ENCODE measurements at regions not wholly inside any gene's neighbourhood (a gene's known extent, or its start where the extent isn't known, plus 50 kb on each side); places are given as distances from the start of the nearest gene placed in this dataset.
"Not testable (repeated sequence)": the region's sequence is repeated elsewhere in the genome, so short reads cannot be mapped to it uniquely, and the experiment has no call there.

DNA sequence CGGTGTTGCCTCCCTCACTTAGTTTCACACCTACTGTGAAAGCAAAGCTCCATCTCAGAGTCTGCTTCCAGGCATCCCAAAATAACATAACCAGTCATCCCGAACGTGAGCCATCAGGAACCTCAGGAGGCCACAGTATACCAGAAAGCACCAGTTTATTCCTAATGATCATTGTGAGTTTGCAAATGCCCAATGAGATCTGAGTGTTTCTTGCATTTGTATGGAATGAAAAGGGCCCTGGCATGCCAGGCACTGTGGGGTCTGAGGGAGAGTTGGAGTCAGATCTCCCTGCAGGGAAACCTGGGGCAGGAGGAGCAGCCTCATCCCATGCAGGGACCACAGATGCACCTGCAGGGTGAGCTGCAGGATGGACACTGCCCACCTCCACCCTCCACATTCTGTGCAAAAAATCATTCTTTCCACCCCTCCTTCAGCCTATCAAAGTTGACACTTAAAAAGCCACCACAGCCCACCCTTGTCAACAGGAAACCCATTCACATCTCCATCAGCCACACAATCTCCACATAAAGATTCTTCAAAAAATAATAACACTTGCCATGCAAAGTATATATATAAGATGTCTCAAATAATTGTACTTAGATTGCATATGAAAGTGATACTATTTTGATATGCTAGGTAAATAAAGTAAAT lies 112.3 kb downstream of the GGTLC2 start:
- DNase-seq (ENCODE audit: low read depth in 3 of 3) = not testable (repeated sequence)

DNA sequence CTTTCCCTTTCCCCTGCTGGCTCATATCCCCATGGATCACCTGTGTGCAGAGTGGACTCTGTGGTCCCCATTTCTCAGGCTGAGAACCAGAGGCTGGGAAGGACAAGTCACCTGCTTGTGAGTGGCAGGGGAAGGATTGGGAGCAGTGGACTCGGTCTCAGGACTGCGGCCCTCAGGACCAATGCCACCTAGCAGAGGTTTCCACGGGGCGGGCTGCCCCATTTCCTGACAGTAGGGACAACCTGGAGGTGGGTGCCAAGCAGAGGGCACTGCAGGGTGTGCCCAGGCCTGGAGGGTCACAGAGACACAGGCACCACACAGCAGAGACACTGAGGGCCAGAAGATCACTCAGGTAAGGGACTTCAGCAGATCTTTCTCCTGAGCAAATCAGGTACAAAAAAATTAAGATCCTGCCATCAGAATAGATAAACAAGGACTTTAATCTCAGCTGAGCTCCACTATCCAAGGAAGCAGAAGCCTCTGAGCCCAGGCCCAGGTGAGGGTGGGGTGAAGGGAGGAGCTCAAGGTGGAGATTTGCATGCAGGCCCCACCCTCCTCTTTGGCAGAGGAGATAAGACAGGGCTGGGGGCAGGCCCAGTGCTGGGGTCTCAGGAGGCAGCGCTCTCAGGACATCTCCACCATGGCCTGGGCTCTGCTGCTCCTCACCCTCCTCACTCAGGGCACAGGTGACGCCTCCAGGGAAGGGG lies 113.8 kb downstream of the GGTLC2 start:
- not testable (repeated sequence) for DNase-seq (ENCODE audit: low read depth in 3 of 3)

DNA sequence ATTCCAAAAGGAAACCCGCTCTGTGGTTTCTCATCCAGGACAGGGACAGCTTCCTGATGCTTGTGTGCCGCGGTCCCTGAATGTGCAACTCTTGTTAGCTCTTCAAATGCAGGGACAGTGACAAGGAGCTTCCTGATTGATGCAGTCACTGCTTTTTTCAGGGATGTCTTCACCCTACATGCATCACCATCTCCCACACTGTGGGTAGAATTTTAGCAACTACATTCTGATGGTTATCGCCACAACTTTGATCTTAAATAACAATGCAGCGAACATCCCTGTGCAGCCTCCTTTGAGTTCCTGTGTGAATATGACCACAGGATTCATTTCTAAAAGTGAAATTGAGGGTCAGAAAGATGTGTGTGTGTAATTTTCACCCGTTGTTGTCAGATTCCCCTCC lies 115.0 kb downstream of the GGTLC2 start:
- no peak for DNase-seq (ENCODE audit: low read depth in 3 of 3)

GRCh38 chr22:22759889-22760546 lies 115.6 kb downstream of the GGTLC2 start:
- DNase-seq (ENCODE audit: low read depth in 3 of 3) = no peak

GRCh38 chr22:22761606-22761962 lies 117.2 kb downstream of the GGTLC2 start:
- no peak for DNase-seq (ENCODE audit: low read depth in 3 of 3)

DNA sequence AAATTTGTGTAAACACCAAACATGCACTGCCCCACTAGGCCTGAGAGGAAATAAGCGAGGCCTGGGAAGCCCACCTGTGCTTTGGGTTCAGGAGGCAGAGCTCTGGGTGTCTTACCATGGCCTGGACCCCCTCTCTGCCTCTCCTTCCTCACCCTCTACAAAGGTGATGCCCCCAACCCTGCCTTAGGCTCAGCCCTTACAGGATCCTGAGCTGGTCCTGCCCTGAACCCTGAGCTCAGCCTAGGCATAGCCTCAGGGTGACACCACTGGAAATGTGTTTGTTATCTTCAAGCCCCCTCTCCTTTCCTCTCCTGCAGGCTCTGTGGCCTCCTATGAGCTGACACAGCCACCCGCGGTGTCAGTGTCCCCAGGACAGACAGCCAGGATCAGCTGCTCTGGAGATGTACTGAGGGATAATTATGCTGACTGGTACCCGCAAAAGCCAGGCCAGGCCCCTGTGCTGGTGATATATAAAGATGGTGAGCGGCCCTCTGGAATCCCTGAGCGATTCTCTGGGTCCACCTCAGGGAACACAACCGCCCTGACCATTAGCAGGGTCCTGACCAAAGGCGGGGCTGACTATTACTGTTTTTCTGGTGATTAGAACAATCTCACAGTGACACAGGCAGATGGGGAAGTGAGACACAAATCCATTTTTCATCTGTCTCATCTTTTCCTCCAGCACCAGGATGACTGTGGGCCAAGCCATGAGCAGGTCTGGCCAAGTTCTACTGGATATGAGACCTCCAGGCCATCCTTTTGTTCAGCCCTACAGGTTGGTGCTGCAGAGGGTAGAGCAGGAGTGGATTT lies 117.8 kb downstream of the GGTLC2 start:
- DNase-seq (ENCODE audit: low read depth in 3 of 3) = no peak

DNA sequence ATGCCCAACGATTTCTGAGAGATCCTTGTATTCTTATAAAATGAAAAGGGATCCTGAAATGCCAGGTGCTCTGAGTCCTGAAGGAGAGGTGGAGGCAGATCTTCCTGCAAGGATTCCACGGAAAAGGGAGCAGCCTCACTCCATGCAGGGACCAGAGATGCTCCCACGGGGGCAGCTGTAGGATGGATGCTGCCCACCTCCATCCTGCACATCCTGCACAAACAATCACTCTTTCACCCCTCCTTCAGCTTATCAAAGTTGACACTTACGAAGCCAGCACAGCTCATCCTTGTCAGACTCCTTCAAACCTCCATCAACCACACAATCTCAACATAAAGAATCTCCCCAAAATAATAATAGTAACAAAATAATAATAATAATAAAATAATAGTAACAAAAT lies 119.1 kb downstream of the GGTLC2 start:
- no peak for DNase-seq (ENCODE audit: low read depth in 3 of 3)

GRCh38 chr22:22764085-22764484 lies 119.7 kb downstream of the GGTLC2 start:
- DNase-seq (ENCODE audit: low read depth in 3 of 3) = no peak

GRCh38 chr22:22767876-22768602 lies 119.6 kb upstream of the IGLL5 start:
- DNase-seq (ENCODE audit: low read depth in 3 of 3) = no peak

DNA sequence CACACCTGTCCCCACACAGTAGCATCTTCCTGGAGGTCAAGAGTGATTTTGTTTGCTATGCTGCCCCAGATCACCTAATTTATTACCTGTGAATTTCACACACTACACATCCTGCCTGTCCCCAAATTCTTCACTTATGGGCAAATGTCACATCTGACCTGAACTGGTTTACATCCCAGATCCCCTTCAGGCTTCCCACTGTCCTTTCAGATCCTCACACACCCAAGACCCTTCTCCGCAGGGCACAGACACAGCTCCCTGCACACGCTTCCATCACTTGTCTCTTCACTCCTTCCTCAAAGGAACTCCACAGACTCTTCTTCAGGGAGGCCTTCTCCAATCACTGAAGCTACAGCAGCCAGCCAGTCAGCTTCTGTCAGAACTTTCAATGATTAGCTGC lies 118.7 kb upstream of the IGLL5 start:
- DNase-seq (ENCODE audit: low read depth in 3 of 3) = no peak

DNA sequence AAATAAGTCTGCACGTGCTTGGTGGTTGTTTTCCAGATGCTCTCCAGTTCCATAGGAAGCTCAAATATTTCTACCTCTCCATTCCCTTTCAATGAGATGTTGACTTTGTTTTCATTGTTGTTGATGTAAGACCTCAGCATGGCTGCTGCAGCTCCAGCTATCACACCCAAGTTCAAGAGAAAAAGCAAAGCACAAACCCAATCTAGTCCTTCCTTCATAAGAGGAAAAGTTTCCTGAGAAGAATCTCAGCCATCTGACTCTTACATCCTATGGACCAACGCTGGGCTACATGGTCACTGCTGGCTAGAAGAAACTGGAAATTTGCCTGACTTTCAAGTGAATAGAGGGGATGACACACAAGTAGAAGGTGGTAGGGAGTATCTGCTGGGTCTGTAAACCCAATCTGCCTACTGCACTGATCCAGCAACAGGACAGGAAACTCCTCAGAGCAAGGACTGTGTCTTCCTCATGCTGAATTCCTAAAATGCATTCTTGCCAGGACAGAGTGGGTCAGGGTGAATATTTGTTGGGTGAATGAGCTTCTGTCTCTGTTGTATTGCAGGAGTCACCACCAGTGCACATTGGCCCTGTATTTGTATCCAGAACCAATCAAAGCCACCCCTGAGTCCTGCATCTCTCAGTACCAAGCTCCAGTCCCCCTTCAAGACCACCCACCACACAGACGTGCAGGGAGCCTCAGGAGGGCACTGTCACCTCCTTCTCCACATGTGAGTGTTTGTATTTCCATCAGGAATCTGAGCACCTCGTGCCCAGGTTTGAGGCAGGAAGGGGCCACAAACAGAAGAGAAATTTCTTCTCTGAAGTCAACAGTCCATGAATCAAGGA lies 118.0 kb upstream of the IGLL5 start:
- DNase-seq (ENCODE audit: low read depth in 3 of 3) = no peak

- no peak for DNase-seq (ENCODE audit: low read depth in 3 of 3)
Measured at GRCh38 chr22:22770280-22770871, 117.2 kb upstream of the IGLL5 start.

- DNase-seq (ENCODE audit: low read depth in 3 of 3) = no peak
Measured at GRCh38 chr22:22770881-22771280, 116.7 kb upstream of the IGLL5 start.

GRCh38 chr22:22771696-22772377 lies 115.8 kb upstream of the IGLL5 start:
- no peak for DNase-seq (ENCODE audit: low read depth in 3 of 3)

- DNase-seq (ENCODE audit: low read depth in 3 of 3) = no peak
Measured at GRCh38 chr22:22772396-22772795, 115.2 kb upstream of the IGLL5 start.

DNA sequence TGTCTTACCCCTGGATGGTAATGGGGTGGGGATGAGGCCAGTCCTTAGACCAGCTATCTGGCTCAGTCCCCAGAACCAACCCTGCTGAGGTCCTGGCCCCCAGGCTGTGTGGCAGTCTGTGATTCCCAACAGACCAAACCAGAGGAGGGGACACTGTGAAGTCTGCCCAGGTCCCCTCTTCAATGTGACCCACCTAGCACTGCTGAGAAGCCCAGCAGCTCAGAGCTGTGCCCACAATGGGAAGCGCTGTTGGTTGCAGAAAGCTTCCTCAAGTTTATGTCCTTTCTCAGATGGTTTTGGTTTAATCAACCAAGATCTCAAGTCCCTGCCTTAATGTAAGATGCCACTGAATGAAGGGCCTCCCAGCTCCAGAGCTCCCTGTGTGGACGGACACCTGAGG lies 114.7 kb upstream of the IGLL5 start:
- DNase-seq (ENCODE audit: low read depth in 3 of 3) = no peak

DNA sequence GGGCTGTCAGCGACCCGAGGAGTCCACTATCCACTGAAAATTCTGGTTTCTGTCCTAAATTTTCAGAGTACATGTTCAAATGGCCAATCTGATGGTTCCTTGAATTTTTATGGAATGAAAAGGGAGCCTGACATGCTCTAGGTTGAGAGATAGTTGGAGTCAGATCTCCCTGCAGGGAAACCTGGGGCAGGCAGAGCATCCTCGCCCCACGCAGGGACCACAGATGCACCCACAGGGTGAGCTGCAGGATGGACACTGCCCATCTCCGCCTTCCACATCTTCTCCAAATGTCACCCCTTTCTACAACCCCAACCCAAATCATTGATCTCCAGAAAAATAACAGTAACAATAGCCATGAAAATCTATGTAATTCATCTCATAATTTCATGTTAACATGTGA lies 114.2 kb upstream of the IGLL5 start:
- DNase-seq (ENCODE audit: low read depth in 3 of 3) = no peak

GRCh38 chr22:22773979-22774604 lies 113.5 kb upstream of the IGLL5 start:
- DNase-seq (ENCODE audit: low read depth in 3 of 3) = no peak

DNA sequence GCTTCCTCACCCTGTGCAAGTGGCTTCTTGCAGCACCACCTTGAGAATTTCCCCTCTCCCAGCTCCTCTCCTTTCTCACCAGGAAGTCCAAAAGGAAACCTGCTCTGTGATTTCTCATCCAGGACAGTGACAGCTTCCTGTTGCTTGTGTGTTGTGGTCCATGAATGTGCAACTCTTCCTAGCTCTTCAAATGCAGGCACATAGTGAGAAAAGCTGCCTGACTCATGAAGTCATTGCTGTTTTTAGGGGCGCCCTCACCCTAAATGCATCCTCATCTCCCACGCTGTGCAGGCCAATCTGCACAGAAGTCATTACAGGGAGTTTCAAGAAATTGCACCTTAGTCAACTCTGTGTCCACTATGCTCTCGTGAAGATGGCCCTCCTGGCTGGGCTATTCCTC lies 112.9 kb upstream of the IGLL5 start:
- not testable (repeated sequence) for DNase-seq (ENCODE audit: low read depth in 3 of 3)
